OCI-LY3 (cell line): ENCODE measurements at regions not wholly inside any gene's neighbourhood (a gene's known extent, or its start where the extent isn't known, plus 50 kb on each side); places are given as distances from the start of the nearest gene placed in this dataset.

Source experiments
- EZH2phosphoT487 ChIP-seq: fragments of 200-600 bp; shearing (Covaris generic); IDR thresholded peaks from 2 replicates; pipeline ENCODE4 v1.6.1; 2018; ENCODE audit warnings: antibody characterized with exemption, mixed run types, low read depth
- TF ChIP-seq, protein P1 (sequence below): fragments of 200-600, 300-600 bp; sonication (generic); IDR thresholded peaks from 2 replicates; pipeline ENCODE4 v1.5.1; 2014; ENCODE audit warnings: antibody characterized with exemption, low read length, low read depth

DNA sequence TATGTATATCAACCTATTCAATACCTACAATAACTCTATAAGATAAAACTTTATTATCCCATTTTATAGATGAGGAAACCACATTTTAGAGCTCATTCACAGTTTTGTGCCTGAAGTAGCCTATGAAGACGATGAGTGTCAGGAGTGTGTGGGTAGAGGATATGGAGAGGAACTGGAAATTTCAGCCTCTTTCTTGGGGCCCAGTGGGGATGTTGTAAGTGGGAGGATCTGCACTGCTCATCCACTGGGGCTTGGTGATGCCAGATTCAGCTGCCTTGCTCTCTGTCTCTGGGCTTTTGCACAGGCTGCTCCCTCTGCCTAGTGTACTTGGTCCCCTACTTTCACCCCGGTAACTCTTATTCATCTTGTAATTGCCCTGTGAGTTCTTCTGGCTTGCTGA is 194.7 kb downstream of the SREK1 start:
- TF ChIP-seq, protein P1, sequence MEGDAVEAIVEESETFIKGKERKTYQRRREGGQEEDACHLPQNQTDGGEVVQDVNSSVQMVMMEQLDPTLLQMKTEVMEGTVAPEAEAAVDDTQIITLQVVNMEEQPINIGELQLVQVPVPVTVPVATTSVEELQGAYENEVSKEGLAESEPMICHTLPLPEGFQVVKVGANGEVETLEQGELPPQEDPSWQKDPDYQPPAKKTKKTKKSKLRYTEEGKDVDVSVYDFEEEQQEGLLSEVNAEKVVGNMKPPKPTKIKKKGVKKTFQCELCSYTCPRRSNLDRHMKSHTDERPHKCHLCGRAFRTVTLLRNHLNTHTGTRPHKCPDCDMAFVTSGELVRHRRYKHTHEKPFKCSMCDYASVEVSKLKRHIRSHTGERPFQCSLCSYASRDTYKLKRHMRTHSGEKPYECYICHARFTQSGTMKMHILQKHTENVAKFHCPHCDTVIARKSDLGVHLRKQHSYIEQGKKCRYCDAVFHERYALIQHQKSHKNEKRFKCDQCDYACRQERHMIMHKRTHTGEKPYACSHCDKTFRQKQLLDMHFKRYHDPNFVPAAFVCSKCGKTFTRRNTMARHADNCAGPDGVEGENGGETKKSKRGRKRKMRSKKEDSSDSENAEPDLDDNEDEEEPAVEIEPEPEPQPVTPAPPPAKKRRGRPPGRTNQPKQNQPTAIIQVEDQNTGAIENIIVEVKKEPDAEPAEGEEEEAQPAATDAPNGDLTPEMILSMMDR: no peak
- no peak for TF ChIP-seq EZH2phosphoT487
